GM23338 (cell line): ENCODE measurements at regions not wholly inside any gene's neighbourhood (a gene's known extent, or its start where the extent isn't known, plus 50 kb on each side); places are given as distances from the start of the nearest gene placed in this dataset.

Experiments
- ATAC-seq: fragments of 200-7000 bp; cut with Tn5 transposase; 3 replicates; pipeline ENCODE4 v1.9.1; 2020
- DNase-seq: peaks from one replicate; pipeline ENCODE4 v3.0.0-alpha.2; 2015; ENCODE audit warnings: low spot score
- H2AFZ ChIP-seq: fragments of 200-600 bp; sonication (generic); 2 replicates; pipeline ENCODE4 v1.8.0; 2016; ENCODE audit warnings: antibody characterized with exemption, mild to moderate bottlenecking, moderate library complexity
- H3F3A ChIP-seq: fragments of 200-600 bp; sonication (generic); replicated peaks from 2 replicates; pipeline ENCODE4 v1.8.0; 2017; ENCODE audit warnings: antibody characterized with exemption, mixed run types, low read depth
- H3K27ac ChIP-seq: fragments of 200-600 bp; sonication (generic); 2 replicates; pipeline ENCODE4 v1.6.1; 2016; ENCODE audit warnings: low read depth
- H3K27me3 ChIP-seq: fragments of 200-600 bp; sonication (generic); 2 replicates; pipeline ENCODE4 v1.8.0; 2016; ENCODE audit warnings: mild to moderate bottlenecking, mixed run types, moderate library complexity; ENCODE audit not compliant: insufficient read depth
- H3K36me3 ChIP-seq: fragments of 200-600 bp; sonication (generic); 2 replicates; pipeline ENCODE4 v1.8.0; 2016; ENCODE audit warnings: mild to moderate bottlenecking; ENCODE audit not compliant: insufficient read depth
- H3K4me1 ChIP-seq: fragments of 200-600 bp; sonication (generic); 2 replicates; pipeline ENCODE4 v1.8.0; 2016; ENCODE audit warnings: mild to moderate bottlenecking, moderate library complexity; ENCODE audit not compliant: insufficient read depth
- H3K4me2 ChIP-seq: fragments of 200-600 bp; sonication (generic); 2 replicates; pipeline ENCODE4 v1.7.1; 2017; ENCODE audit warnings: mixed run types
- H3K4me3 ChIP-seq: fragments of 200-600 bp; sonication (generic); 2 replicates; pipeline ENCODE4 v1.6.1; 2016; ENCODE audit warnings: mixed run types
- H3K79me2 ChIP-seq: fragments of 200-600 bp; sonication (generic); replicated peaks from 2 replicates; pipeline ENCODE4 v1.8.0; 2017; ENCODE audit warnings: mild to moderate bottlenecking; ENCODE audit not compliant: insufficient read depth
- H3K9me2 ChIP-seq: fragments of 200-600 bp; sonication (generic); 2 replicates; pipeline ENCODE4 v1.8.0; 2017; ENCODE audit not compliant: insufficient read depth
- H4K20me1 ChIP-seq: fragments of 200-600 bp; sonication (generic); replicated peaks from 2 replicates; pipeline ENCODE4 v1.8.0; 2017; ENCODE audit warnings: mild to moderate bottlenecking; ENCODE audit not compliant: insufficient read depth
- H3K27ac Mint-ChIP-seq: 2 replicates; pipeline ENCODE4 v1.8.0; 2020; ENCODE audit warnings: inconsistent platforms, mild to moderate bottlenecking, moderate library complexity, mixed read lengths
- H3K27me3 Mint-ChIP-seq: 3 replicates; pipeline ENCODE4 v1.8.0; 2022; ENCODE audit warnings: low read depth, mild to moderate bottlenecking, moderate library complexity, mixed read lengths, inconsistent platforms; ENCODE audit not compliant: insufficient read depth, poor library complexity
- H3K36me3 Mint-ChIP-seq: 3 replicates; pipeline ENCODE4 v1.8.0; 2021; ENCODE audit warnings: low read depth, mild to moderate bottlenecking, inconsistent platforms, moderate library complexity, mixed read lengths
- H3K4me1 Mint-ChIP-seq: 3 replicates; pipeline ENCODE4 v1.8.0; 2020; ENCODE audit warnings: mild to moderate bottlenecking, inconsistent platforms, mixed read lengths
- H3K4me3 Mint-ChIP-seq: 3 replicates; pipeline ENCODE4 v1.8.0; 2021; ENCODE audit warnings: moderate library complexity, mild to moderate bottlenecking, inconsistent platforms, mixed read lengths
- H3K9me3 Mint-ChIP-seq: 3 replicates; pipeline ENCODE4 v1.8.0; 2020; ENCODE audit warnings: moderate library complexity, mild to moderate bottlenecking, inconsistent platforms, mixed read lengths
- CREB1 ChIP-seq: fragments of 250-450 bp; sonication (Bioruptor Pico); IDR thresholded peaks from 2 replicates; pipeline ENCODE4 v1.5.0; 2020; ENCODE audit warnings: low read depth, mild to moderate bottlenecking, moderate library complexity
- CTCF ChIP-seq, 2 experiments: fragments of 200-600 bp in 1 of 2; sonication (generic) in 1 of 2; conservative IDR thresholded peaks; 2 replicates each; pipeline versions ENCODE4 v1.5.1 to v1.6.1; 2016 to 2017; ENCODE audit warnings: antibody characterized with exemption in 2 of 2, low read depth in 2 of 2, mild to moderate bottlenecking in 2 of 2, moderate library complexity in 1 of 2
- ETS1 ChIP-seq: IDR thresholded peaks from 2 replicates; pipeline ENCODE4 v1.6.1; 2016; ENCODE audit warnings: antibody characterized with exemption
- EZH2 ChIP-seq: fragments of 200-600 bp; sonication (generic); IDR thresholded peaks from one replicate; pipeline ENCODE4 v1.8.0; 2017; ENCODE audit warnings: antibody characterized with exemption, mild to moderate bottlenecking, low read depth; ENCODE audit not compliant: unreplicated experiment
- EZH2phosphoT487 ChIP-seq: fragments of 200-600 bp; sonication (generic); IDR thresholded peaks from one replicate; pipeline ENCODE4 v1.8.1; 2018; ENCODE audit warnings: antibody characterized with exemption; ENCODE audit not compliant: unreplicated experiment
- JUNB ChIP-seq: IDR thresholded peaks from one replicate; pipeline ENCODE4 v1.6.1; 2016; ENCODE audit warnings: antibody characterized with exemption; ENCODE audit not compliant: unreplicated experiment
- NANOG ChIP-seq: IDR thresholded peaks from 2 replicates; pipeline ENCODE4 v1.6.1; 2016; ENCODE audit warnings: antibody characterized with exemption, borderline replicate concordance
- POLR2AphosphoS5 ChIP-seq: IDR thresholded peaks from 2 replicates; pipeline ENCODE4 v1.6.1; 2016; ENCODE audit warnings: antibody characterized with exemption, low read depth
- REST ChIP-seq: IDR thresholded peaks from one replicate; pipeline ENCODE4 v1.6.1; 2018; ENCODE audit warnings: antibody characterized with exemption; ENCODE audit not compliant: unreplicated experiment
- STAT1 ChIP-seq: IDR thresholded peaks from one replicate; pipeline ENCODE4 v1.6.1; 2016; ENCODE audit warnings: antibody characterized with exemption; ENCODE audit not compliant: unreplicated experiment
- ZNF114 ChIP-seq: fragments of 250-450 bp; sonication (Bioruptor Pico); IDR thresholded peaks from 2 replicates; pipeline ENCODE4 v1.5.0; 2020; ENCODE audit warnings: mild to moderate bottlenecking, moderate library complexity
- ZNF331 ChIP-seq: fragments of 250-450 bp; sonication (Bioruptor Pico); IDR thresholded peaks from 2 replicates; pipeline ENCODE4 v1.5.0; 2020; ENCODE audit warnings: low read depth, mild to moderate bottlenecking, moderate library complexity

DNA sequence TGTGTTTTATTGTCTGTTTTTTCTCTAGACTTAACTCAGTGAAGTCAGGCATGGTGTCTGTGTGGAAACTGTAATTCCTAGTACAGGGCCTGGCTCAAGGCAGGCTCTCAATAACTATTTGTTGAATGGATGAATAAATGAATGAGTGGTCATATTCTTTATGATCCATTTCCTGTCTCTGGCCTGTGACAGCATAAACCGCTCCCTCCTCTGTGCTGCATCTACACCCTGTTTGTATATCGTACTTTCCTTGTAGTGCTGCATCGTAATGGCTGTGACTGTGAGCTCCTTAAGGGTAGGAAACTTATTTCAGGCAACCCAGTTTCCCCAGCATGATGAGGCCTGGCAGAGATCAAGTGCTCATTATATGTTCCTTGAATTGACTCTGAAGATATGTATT is 337.5 kb upstream of the USP24 start:
- no peaks in the 10 kb centered on the region for H3K27me3 ChIP-seq
- no peaks in the 10 kb centered on the region for H3K36me3 Mint-ChIP-seq
- H3K4me2 ChIP-seq = no peak overlapping the region
- no peaks in the 10 kb centered on the region for H3F3A ChIP-seq
- no peaks in the 10 kb centered on the region for H3K36me3 ChIP-seq
- no peak overlapping the region for H3K4me3 Mint-ChIP-seq
- no peak overlapping the region for H3K27ac Mint-ChIP-seq
- no peak overlapping the region for H3K27ac ChIP-seq
- no peaks in the 10 kb centered on the region; the same call in none of the 2 replicates for H3K9me2 ChIP-seq
- TF ChIP-seq JUNB = no peak
- no peak for TF ChIP-seq ZNF114 (CRISPR knock-in tag)
- no peak for TF ChIP-seq REST
- TF ChIP-seq CTCF (conservative IDR thresholded peaks at IDR 0.05; ENCODE audit: low read depth in 2 of 2) = no peak
- TF ChIP-seq EZH2 = no peak
- TF ChIP-seq NANOG = no peak
- no peak for TF ChIP-seq EZH2phosphoT487
- no peak for TF ChIP-seq ZNF331 (CRISPR knock-in tag)
- no peak for TF ChIP-seq CREB1 (CRISPR knock-in tag)
- ATAC-seq (no peak), DNase-seq (no peak)
- no peak overlapping the region for H3K4me3 ChIP-seq
- H2AFZ ChIP-seq = no peak overlapping the region
- no peaks in the 10 kb centered on the region for H3K9me3 Mint-ChIP-seq
- no peaks in the 10 kb centered on the region for H4K20me1 ChIP-seq
- H3K79me2 ChIP-seq = no peaks in the 10 kb centered on the region
- H3K27me3 Mint-ChIP-seq = no peaks in the 10 kb centered on the region
- H3K4me1 ChIP-seq = no peaks in the 10 kb centered on the region
- H3K4me1 Mint-ChIP-seq = no peaks in the 10 kb centered on the region

DNA sequence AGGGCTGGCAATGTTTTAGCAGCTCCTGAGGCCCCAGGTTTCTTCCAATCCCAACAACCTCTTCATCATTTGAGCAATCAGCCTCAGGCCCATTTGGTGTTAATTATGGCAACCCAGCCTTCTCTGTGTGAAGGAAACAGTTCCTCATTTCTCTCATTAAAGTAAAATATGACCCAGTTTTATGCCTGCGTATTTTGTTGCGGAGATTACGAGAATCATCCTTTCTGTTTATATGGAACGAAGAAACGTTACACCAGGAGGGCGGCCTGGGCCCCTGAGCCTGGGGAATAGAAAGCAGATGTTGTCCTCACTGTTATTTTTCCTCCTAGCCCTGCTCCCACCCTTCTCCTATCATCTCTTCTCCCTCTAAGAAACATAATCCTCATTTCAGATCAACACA is 332.2 kb upstream of the USP24 start:
- Histone ChIP-seq H3F3A (no peaks in the 10 kb centered on the region), H3K9me2 (peaks cover 2% of the 10 kb centered on the region), H3K36me3 (no peaks in the 10 kb centered on the region), H3K27me3 (no peaks in the 10 kb centered on the region), H2AFZ (no peak overlapping the region), H3K4me2 (no peak overlapping the region), H3K4me3 (no peak overlapping the region), H4K20me1 (no peaks in the 10 kb centered on the region), H3K4me1 (no peaks in the 10 kb centered on the region), H3K27ac (no peak overlapping the region), H3K79me2 (no peaks in the 10 kb centered on the region)
- Mint-ChIP-seq H3K36me3 (no peaks in the 10 kb centered on the region), H3K4me3 (no peak overlapping the region), H3K9me3 (no peaks in the 10 kb centered on the region), H3K27ac (no peak overlapping the region), H3K27me3 (peaks cover 2% of the 10 kb centered on the region), H3K4me1 (no peaks in the 10 kb centered on the region)
- ATAC-seq (no peak), DNase-seq (no peak)
- TF ChIP-seq ZNF331 (CRISPR knock-in tag) (no peak), REST (no peak), POLR2AphosphoS5 (no peak), ETS1 (no peak), STAT1 (no peak), NANOG (no peak), ZNF114 (CRISPR knock-in tag) (no peak), EZH2 (no peak), CREB1 (CRISPR knock-in tag) (no peak), JUNB (no peak), CTCF (conservative IDR thresholded peaks at IDR 0.05; ENCODE audit: low read depth in 2 of 2) (no peak), EZH2phosphoT487 (no peak)
